GM12892 (cell line): ENCODE measurements at regions not wholly inside any gene's neighbourhood (a gene's known extent, or its start where the extent isn't known, plus 50 kb on each side); places are given as distances from the start of the nearest gene placed in this dataset.

ENCODE experiments used
- POLR2A ChIP-seq: IDR thresholded peaks from 2 replicates; pipeline ENCODE4 v1.6.1; 2011; ENCODE audit warnings: low read depth, low read length, control low read depth
- POLR2AphosphoS5 ChIP-seq: IDR thresholded peaks from 2 replicates; pipeline ENCODE4 v1.6.1; 2011; ENCODE audit warnings: low read depth, low read length, control low read depth
- TAF1 ChIP-seq: IDR thresholded peaks from 2 replicates; pipeline ENCODE4 v1.6.1; 2011; ENCODE audit warnings: low read depth, mild to moderate bottlenecking, control low read depth, low read length, borderline replicate concordance

DNA sequence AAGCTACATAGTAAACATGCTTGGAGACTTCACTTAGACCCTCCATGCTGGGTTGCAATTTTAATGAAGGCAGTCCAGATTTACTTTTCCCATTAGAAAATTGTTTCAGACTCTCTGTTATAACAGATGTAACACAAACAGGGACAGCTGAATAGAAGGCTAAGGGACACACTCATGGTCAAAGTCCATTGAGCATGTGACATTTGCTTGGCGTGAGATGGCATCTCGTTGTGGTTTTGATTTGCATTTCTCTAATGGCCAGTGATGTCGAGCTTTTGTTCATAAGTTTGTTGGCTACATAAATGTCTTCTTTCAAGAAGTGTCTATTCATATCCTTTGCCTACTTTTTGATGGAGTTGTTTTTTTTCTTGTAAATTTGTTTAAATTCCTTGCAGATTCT lies 358.2 kb upstream of the CLNK start:
- TF ChIP-seq POLR2A, result no peak
- no peak for TF ChIP-seq POLR2AphosphoS5
- no peak for TF ChIP-seq TAF1
